ENCODE measurements at regions not wholly inside any gene's neighbourhood (a gene's known extent, or its start where the extent isn't known, plus 50 kb on each side); places are given as distances from the start of the nearest gene placed in this dataset.

DNA sequence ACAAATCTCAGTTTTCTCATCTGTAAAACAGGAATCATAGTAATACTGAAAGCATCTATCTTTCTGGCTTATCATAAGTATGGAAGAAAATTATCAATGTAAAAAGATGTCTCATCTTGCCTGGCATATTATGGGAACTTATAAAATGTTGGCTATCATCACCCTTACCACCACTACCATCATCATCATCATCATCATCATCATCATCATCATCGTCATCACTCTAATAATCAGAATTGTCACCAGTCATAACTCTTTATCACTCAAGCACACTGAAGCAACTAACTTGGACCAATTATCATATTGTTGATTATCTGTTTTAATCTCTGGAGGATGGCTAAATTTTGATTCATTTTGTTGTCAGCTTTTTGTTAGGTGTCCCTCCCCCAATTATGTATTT lies 825.4 kb downstream of the SORCS3 start:
- no peaks in the 10 kb centered on the region for H3K27me3 ChIP-seq (ENCODE audit: control insufficient read depth, insufficient read depth, low read length)
- no peak for DNase-seq (ENCODE audit: low read depth)
- no peak overlapping the region for H3K4me3 ChIP-seq (ENCODE audit: low read depth, low read length)
- TF ChIP-seq, protein P1, sequence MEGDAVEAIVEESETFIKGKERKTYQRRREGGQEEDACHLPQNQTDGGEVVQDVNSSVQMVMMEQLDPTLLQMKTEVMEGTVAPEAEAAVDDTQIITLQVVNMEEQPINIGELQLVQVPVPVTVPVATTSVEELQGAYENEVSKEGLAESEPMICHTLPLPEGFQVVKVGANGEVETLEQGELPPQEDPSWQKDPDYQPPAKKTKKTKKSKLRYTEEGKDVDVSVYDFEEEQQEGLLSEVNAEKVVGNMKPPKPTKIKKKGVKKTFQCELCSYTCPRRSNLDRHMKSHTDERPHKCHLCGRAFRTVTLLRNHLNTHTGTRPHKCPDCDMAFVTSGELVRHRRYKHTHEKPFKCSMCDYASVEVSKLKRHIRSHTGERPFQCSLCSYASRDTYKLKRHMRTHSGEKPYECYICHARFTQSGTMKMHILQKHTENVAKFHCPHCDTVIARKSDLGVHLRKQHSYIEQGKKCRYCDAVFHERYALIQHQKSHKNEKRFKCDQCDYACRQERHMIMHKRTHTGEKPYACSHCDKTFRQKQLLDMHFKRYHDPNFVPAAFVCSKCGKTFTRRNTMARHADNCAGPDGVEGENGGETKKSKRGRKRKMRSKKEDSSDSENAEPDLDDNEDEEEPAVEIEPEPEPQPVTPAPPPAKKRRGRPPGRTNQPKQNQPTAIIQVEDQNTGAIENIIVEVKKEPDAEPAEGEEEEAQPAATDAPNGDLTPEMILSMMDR (IDR thresholded peaks at IDR 0.05; ENCODE audit: insufficient read depth, low read length, poor library complexity, severe bottlenecking) = no peak
- H3K36me3 ChIP-seq (ENCODE audit: control insufficient read depth, insufficient read depth, low read length) = no peaks in the 10 kb centered on the region

DNA sequence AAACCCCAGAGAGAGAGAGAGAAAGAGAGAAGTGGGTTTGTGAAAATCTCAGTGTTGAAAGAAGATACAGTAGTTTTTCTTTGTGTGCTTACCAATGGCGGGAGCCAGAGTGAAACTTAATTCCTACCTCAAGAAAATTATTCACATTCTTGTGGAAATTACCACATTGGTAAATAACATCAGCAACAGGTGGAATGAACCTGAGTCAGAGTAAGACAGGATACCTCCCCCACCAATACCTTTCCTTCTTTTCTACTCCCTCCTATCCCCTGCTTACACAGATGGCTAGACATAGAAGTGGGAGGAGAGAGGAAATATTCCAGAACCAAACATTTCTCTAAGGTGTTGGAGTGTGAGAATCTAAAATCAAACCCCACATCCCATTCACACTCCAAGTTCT lies 793.9 kb downstream of the SORCS3 start:
- Histone ChIP-seq H3K4me3 (ENCODE audit: low read depth, low read length) (no peak overlapping the region), H3K36me3 (ENCODE audit: control insufficient read depth, insufficient read depth, low read length) (no peaks in the 10 kb centered on the region), H3K27me3 (ENCODE audit: control insufficient read depth, insufficient read depth, low read length) (no peaks in the 10 kb centered on the region)
- TF ChIP-seq, protein P1 (IDR thresholded peaks at IDR 0.05; ENCODE audit: insufficient read depth, low read length, poor library complexity, severe bottlenecking) = no peak
- no peak for DNase-seq (ENCODE audit: low read depth)

DNA sequence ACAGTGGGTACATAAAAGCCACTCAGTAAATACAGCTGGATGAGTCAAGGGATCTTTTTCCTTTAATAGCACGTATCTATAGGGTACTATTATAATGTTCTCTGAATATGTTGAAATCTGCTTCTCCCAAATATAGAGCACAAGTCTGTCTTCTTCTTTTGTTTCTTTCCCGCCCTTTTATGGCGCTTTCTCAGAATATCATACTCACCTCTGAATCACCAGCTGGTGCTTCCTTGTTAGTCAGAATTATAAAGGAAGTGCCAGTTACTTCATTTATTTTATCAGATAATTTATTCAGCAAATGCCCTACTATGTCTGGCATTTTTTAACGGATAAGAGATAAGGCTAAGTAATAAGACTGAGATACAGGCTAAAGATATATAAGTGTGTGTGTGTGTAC lies 772.9 kb downstream of the SORCS3 start:
- no peak overlapping the region for H3K4me3 ChIP-seq (ENCODE audit: low read depth, low read length)
- TF ChIP-seq, protein P1 (IDR thresholded peaks at IDR 0.05; ENCODE audit: insufficient read depth, low read length, poor library complexity, severe bottlenecking) = no peak
- DNase-seq (ENCODE audit: low read depth) = no peak
- no peaks in the 10 kb centered on the region for H3K36me3 ChIP-seq (ENCODE audit: control insufficient read depth, insufficient read depth, low read length)
- no peaks in the 10 kb centered on the region for H3K27me3 ChIP-seq (ENCODE audit: control insufficient read depth, insufficient read depth, low read length)

DNA sequence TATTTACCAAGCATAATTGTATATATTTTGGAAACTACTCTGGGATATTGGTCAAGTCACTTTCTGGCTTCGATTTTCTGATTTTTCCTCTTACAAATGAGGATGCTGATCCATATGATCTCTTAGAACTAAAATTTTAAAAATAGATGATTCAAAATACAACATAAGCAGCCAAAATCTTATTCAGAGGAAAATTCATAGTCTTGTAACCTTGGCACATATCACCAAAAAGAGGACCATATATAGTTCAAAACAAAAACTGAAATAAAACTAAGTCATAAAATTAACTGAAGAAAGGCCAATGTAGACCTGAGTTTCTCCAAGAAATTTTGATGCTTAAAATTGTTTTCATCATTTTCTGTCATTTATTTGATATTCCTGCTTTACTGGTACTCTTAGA lies 768.3 kb downstream of the SORCS3 start:
- Histone ChIP-seq H3K27me3 (ENCODE audit: control insufficient read depth, insufficient read depth, low read length) (no peaks in the 10 kb centered on the region), H3K4me3 (ENCODE audit: low read depth, low read length) (no peak overlapping the region), H3K36me3 (ENCODE audit: control insufficient read depth, insufficient read depth, low read length) (no peaks in the 10 kb centered on the region)
- DNase-seq (ENCODE audit: low read depth) = no peak
- TF ChIP-seq, protein P1 (IDR thresholded peaks at IDR 0.05; ENCODE audit: insufficient read depth, low read length, poor library complexity, severe bottlenecking) = no peak

DNA sequence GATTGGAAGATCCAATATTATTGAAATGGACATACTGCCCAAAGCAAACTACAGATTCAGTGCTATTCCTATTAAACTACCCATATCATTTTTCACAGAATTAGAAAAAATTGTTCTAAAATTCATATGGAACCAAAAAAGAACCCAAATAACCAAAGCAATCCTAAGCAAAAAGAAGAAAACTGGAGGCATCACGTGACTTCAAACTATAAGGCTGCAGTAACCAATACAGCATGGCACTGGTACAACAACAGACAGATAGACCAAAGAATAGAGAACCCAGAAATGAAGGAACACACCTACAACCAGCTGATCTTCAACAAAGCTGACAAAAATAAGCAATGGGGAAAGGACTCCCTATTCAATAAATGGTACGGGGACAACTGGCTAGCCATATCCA lies 765.4 kb downstream of the SORCS3 start:
- H3K36me3 ChIP-seq (ENCODE audit: control insufficient read depth, insufficient read depth, low read length) = no peaks in the 10 kb centered on the region
- H3K4me3 ChIP-seq (ENCODE audit: low read depth, low read length) = no peak overlapping the region
- no peaks in the 10 kb centered on the region for H3K27me3 ChIP-seq (ENCODE audit: control insufficient read depth, insufficient read depth, low read length)
- TF ChIP-seq, protein P1 (IDR thresholded peaks at IDR 0.05; ENCODE audit: insufficient read depth, low read length, poor library complexity, severe bottlenecking) = no peak
- DNase-seq (ENCODE audit: low read depth) = no peak

DNA sequence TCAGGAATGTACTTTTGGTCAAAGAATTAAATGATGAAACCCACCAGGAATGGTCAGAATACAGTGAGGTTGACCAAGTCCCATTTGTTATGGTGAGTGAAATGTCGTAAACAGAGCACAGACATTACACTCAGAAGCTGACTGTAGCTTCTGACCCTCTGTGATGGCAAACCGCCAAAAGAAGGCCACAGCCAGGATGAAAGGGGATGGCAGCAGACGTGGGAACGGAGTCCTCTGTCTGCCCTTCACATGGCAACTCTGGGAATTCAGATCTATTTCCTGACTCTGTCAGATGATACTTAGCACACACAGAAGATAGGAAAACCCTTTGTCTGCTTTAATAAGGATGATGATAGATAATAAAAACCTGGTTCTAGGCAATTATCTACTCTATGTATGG lies 757.1 kb downstream of the SORCS3 start:
- TF ChIP-seq, protein P1 (IDR thresholded peaks at IDR 0.05; ENCODE audit: insufficient read depth, low read length, poor library complexity, severe bottlenecking) = no peak
- H3K36me3 ChIP-seq (ENCODE audit: control insufficient read depth, insufficient read depth, low read length) = no peaks in the 10 kb centered on the region
- no peak overlapping the region for H3K4me3 ChIP-seq (ENCODE audit: low read depth, low read length)
- peak; percentile 18 for DNase-seq (ENCODE audit: low read depth)
- H3K27me3 ChIP-seq (ENCODE audit: control insufficient read depth, insufficient read depth, low read length) = no peaks in the 10 kb centered on the region
